ENCODE measurements at regions not wholly inside any gene's neighbourhood (a gene's known extent, or its start where the extent isn't known, plus 50 kb on each side); places are given as distances from the start of the nearest gene placed in this dataset.
"Not testable (repeated sequence)": the region's sequence is repeated elsewhere in the genome, so short reads cannot be mapped to it uniquely, and the experiment has no call there.

DNA sequence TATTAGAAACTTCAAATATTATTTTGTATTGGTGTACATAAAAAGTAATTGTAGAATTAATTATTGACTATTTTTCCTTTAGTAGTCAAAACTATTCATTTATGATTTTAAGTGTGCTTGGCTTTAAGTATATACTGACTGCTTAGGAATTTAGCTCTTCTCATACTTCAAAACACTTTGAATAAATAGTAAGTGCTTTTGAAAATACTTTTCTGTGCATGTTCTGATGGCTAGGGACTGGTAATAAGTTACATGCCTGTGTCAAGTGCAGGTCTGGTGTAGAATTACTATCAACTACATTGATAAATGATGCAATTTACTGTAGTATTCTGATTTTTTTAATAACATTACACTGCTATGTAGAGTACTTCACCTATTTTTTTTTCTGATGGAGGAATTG, 397.6 kb upstream of the SGO1 start:
- DNase-seq (ENCODE audit: extremely low spot score) = no peak
- Histone ChIP-seq H3K36me3 (ENCODE audit: insufficient read depth) (no peaks in the 10 kb centered on the region), H3K27ac (ENCODE audit: low read depth) (no peak overlapping the region), H3K4me3 (ENCODE audit: low read depth, low read length) (no peak overlapping the region), H3K4me1 (ENCODE audit: insufficient read depth) (no peaks in the 10 kb centered on the region)

DNA sequence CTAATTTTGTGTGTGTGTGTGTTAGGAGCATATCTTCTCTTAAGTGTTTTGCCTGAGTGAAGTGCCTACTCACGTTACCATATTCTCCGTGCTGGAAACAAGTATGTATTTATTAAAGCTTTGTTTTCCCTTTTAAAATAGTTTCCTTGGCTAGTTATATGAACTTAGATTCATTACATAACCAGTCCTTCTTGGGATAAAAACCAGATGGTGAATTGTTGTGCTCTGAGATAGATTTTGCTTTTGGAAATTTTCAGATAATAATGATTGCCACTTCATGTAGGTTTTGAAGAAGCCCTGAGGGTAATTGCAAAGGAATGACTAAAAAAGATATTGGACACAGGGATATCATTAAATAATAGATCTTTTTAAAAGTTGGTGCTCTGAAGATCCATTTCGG, 390.2 kb upstream of the SGO1 start:
- WGBS = 64% methylated on average over 3 of the region's 3 CpGs
- no peaks in the 10 kb centered on the region for H3K4me1 ChIP-seq (ENCODE audit: insufficient read depth)
- H3K36me3 ChIP-seq (ENCODE audit: insufficient read depth) = no peaks in the 10 kb centered on the region
- no peak overlapping the region for H3K27ac ChIP-seq (ENCODE audit: low read depth)
- no peak overlapping the region for H3K4me3 ChIP-seq (ENCODE audit: low read depth, low read length)
- DNase-seq (ENCODE audit: extremely low spot score) = no peak

DNA sequence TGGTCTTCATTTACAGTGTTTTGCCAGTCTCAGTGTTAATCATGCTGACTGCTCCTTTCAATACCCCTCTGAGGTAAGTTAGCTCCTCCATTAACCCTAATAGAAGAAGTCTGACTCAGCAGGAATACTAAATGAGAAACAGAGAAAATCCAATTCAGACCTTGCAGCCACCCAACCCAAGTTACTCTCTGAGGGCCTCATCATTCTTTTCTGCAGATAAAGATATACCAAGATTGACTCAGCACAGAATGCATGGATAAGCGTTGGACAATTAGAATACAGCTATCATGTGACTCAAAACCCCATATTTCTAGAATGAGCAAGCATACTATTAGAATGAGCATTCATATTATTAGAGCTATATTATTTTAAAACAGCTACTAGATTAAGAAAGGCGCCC, 389.1 kb upstream of the SGO1 start:
- Histone ChIP-seq H3K36me3 (ENCODE audit: insufficient read depth) (no peaks in the 10 kb centered on the region), H3K4me3 (ENCODE audit: low read depth, low read length) (no peak overlapping the region), H3K27ac (ENCODE audit: low read depth) (no peak overlapping the region), H3K4me1 (ENCODE audit: insufficient read depth) (no peaks in the 10 kb centered on the region)
- 85% methylated on average over 2 of the region's 2 CpGs for WGBS
- no peak for DNase-seq (ENCODE audit: extremely low spot score)

DNA sequence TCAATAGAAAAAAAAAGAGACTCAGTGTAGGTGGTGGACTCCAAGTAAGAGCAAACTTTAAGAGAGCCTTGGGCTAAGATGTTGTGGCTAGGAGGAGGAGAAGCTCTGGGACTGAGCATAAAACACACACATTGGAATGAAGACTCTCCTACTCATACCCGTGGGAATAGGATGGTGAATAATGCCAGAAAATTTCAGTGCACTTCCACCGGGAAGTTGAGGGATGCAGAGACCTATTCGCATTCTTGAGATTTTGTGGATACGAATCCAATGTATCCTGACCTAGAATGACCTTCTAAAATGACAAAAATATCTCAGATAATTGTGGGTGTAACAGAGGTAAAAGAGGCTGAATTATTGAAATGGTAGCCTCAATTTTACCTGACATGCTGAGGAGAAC, 388.7 kb upstream of the SGO1 start:
- WGBS = 75% methylated on average over 4 of the region's 4 CpGs

DNA sequence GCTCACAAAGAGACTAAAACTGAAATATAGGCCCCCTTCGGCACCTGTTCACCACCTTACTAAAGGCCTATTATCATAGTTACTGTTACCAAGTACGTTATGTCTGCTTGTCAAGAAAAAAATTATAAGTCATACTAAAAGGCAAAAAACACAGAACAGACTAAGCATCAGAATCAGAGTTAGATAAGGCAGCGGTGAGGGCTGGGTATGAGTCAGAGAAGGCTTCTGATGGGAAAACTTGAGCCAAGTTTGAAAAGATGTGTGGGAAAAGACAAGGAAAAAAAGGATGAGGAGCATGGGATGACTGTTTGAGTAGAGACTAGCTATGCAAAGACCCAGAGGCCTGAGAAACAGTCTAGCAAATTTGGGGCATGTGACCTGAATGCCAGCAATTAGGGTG, 387.2 kb upstream of the SGO1 start:
- Histone ChIP-seq H3K27ac (ENCODE audit: low read depth) (no peak overlapping the region), H3K4me3 (ENCODE audit: low read depth, low read length) (no peak overlapping the region), H3K36me3 (ENCODE audit: insufficient read depth) (no peaks in the 10 kb centered on the region), H3K4me1 (ENCODE audit: insufficient read depth) (no peaks in the 10 kb centered on the region)
- DNase-seq (ENCODE audit: extremely low spot score) = no peak
- WGBS = 87% methylated on average over 3 of the region's 3 CpGs

More for the DNA sequence above, 388.7 kb upstream of the SGO1 start:
- H3K4me3 ChIP-seq (ENCODE audit: low read depth, low read length) = no peak overlapping the region
- DNase-seq (ENCODE audit: extremely low spot score) = no peak
- no peaks in the 10 kb centered on the region for H3K36me3 ChIP-seq (ENCODE audit: insufficient read depth)
- H3K27ac ChIP-seq (ENCODE audit: low read depth) = no peak overlapping the region
- H3K4me1 ChIP-seq (ENCODE audit: insufficient read depth) = no peaks in the 10 kb centered on the region

DNA sequence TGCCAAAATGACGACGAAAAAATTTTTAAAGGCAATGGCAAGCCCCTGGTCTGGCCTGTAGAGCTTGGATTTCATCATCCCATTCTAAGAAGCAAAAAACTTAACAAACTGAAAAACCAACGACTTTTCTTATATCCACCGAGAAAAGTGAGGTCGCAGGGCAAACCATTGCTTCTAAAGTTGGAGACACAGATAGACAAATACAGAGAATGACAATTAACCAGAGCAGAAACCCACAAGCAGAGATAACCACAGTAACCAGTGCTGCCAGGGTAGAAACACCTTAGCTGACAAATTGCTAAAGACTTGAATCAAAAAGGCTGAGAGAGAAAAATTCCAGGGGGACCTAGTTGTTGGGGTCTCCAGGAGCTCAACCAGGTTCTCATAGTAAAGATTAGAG, 386.5 kb upstream of the SGO1 start:
- Histone ChIP-seq H3K27ac (ENCODE audit: low read depth) (no peak overlapping the region), H3K36me3 (ENCODE audit: insufficient read depth) (no peaks in the 10 kb centered on the region), H3K4me1 (ENCODE audit: insufficient read depth) (no peaks in the 10 kb centered on the region), H3K4me3 (ENCODE audit: low read depth, low read length) (no peak overlapping the region)
- DNase-seq (ENCODE audit: extremely low spot score) = no peak
- 93% methylated on average over 5 of the region's 5 CpGs for WGBS

DNA sequence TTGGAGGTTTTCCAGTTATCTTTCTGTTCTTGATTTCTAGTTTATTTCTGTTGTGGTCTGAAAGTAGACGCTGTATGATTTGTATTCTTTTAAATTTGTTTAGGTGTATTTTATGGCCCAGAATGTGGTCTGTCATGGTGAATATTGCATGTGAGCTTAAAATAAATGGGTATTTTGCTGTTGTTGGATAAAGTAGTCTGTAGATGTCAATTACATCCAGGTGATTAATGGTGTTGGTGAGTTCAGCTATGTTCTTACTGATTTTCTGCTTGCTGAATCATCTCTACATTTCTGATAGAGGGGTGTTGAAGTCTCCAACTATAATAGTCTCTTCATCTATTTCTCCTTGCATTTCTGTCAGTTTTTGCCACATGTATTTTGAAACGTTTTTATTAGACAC, 383.3 kb upstream of the SGO1 start:
- H3K27ac ChIP-seq (ENCODE audit: low read depth) = no peak overlapping the region
- no peaks in the 10 kb centered on the region for H3K36me3 ChIP-seq (ENCODE audit: insufficient read depth)
- WGBS = 19% methylated on average over 2 of the region's 2 CpGs
- H3K4me3 ChIP-seq (ENCODE audit: low read depth, low read length) = no peak overlapping the region
- no peaks in the 10 kb centered on the region for H3K4me1 ChIP-seq (ENCODE audit: insufficient read depth)
- DNase-seq (ENCODE audit: extremely low spot score) = no peak

DNA sequence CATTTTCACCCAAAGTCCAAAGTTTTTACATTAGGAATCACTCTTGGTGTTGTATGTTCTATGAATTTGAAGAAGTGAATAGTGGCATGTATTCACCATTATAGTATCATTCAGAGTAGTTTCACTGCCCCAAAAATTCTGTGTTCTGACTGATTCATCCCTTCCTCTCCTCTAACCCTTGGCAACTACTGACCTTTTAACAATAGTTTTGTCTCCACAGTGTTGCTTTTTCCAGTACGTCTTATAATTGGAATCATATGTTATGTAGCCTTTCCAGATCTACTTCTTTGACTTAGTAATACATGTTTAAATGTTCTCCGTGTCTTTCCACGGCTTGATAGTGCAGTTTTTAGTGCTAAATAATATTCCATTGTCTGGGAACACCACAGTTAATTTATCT, 379.0 kb upstream of the SGO1 start:
- Histone ChIP-seq H3K27ac (ENCODE audit: low read depth) (no peak overlapping the region), H3K36me3 (ENCODE audit: insufficient read depth) (no peaks in the 10 kb centered on the region), H3K4me3 (ENCODE audit: low read depth, low read length) (no peak overlapping the region), H3K4me1 (ENCODE audit: insufficient read depth) (no peaks in the 10 kb centered on the region)
- WGBS = 84% methylated on average over 3 of the region's 3 CpGs
- DNase-seq (ENCODE audit: extremely low spot score) = no peak

DNA sequence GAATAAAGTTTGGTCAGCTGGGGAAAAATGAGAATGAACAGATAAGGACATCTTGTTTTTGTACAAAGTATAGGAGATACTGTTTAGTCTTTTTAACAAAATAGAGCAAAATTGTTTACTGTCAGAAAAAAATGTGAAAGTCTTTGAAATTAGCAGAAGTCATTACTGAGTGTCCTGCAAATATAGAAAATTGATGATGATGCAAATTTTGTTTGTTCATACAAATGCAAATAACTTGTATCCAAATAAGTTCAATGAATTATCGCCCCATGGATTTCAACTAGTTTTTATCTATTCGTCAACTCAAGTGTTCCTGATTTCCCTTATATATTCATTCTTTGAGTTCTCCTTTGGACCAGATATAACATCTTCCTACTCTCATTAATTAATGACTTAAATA, 378.0 kb upstream of the SGO1 start:
- DNase-seq (ENCODE audit: extremely low spot score) = no peak
- H3K4me1 ChIP-seq (ENCODE audit: insufficient read depth) = no peaks in the 10 kb centered on the region
- no peaks in the 10 kb centered on the region for H3K36me3 ChIP-seq (ENCODE audit: insufficient read depth)
- H3K4me3 ChIP-seq (ENCODE audit: low read depth, low read length) = no peak overlapping the region
- WGBS = 99% methylated on average over 2 of the region's 2 CpGs
- no peak overlapping the region for H3K27ac ChIP-seq (ENCODE audit: low read depth)

DNA sequence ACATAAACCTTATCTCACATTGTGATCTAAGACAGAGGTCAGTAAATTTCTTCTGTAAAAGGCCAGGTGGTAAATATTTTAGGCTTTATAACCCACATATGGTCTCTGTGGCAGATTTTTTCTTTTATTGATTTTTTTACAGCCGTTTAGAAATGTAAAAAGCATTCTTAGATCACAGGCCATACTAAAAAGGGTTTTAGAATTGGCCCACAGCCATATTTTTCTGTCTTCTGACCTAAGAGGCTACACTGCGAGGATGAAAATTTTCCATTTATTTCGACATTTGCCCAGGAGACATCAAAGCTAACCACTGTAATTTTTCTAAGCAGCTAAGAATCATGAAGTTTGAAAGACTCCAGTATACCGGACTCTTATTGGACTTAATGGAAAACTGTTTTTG, 377.2 kb upstream of the SGO1 start:
- WGBS = 46% methylated on average over 4 of the region's 4 CpGs
- no peak overlapping the region for H3K4me3 ChIP-seq (ENCODE audit: low read depth, low read length)
- H3K4me1 ChIP-seq (ENCODE audit: insufficient read depth) = no peaks in the 10 kb centered on the region
- DNase-seq (ENCODE audit: extremely low spot score) = no peak
- H3K36me3 ChIP-seq (ENCODE audit: insufficient read depth) = no peaks in the 10 kb centered on the region
- no peak overlapping the region for H3K27ac ChIP-seq (ENCODE audit: low read depth)

DNA sequence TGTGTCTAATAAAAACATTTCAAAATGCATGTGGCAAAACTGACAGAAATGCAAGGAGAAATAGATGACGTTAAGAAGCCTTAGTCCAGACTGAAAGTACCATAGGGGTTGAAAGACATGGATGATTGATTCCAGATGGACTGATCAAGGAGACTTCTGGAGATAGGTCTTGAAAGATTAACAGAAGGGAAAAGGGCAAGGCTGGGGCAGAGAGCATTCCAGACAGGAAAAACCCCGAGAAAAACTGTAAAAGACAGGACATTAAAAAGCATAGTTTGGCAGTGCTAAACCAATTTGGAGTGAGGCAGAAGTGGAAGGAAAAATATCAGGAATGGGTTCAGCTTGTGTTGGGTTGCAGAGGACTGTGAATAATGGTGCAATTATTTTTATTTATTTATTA, 375.2 kb upstream of the SGO1 start:
- no peaks in the 10 kb centered on the region for H3K4me1 ChIP-seq (ENCODE audit: insufficient read depth)
- no peaks in the 10 kb centered on the region for H3K36me3 ChIP-seq (ENCODE audit: insufficient read depth)
- H3K27ac ChIP-seq (ENCODE audit: low read depth) = no peak overlapping the region
- no peak for DNase-seq (ENCODE audit: extremely low spot score)
- WGBS = 52% methylated on average over 2 of the region's 2 CpGs
- no peak overlapping the region for H3K4me3 ChIP-seq (ENCODE audit: low read depth, low read length)

DNA sequence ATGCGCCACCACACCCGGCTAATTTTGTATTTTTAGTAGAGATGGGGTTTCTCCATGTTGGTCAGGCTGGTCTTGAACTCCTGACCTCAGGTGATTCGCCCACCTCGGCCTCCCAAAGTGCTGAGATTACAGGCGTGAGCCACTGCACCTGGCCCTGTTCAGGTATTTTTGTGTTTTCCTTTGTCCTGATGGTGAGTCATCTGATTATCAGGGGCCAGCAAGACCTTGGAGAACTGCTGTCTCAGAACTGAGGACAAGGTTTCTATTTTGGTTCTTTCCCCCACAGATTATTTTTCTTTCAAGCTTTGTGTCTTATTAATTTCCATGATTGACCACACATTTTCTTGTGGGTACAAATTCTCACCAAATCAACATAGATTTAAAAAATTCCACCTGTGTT, 374.4 kb upstream of the SGO1 start:
- not testable (repeated sequence) for H3K4me1 ChIP-seq (ENCODE audit: insufficient read depth); H3K27ac ChIP-seq (ENCODE audit: low read depth); H3K36me3 ChIP-seq (ENCODE audit: insufficient read depth); H3K4me3 ChIP-seq (ENCODE audit: low read depth, low read length); DNase-seq (ENCODE audit: extremely low spot score)
- 97% methylated on average over 5 of the region's 5 CpGs for WGBS

DNA sequence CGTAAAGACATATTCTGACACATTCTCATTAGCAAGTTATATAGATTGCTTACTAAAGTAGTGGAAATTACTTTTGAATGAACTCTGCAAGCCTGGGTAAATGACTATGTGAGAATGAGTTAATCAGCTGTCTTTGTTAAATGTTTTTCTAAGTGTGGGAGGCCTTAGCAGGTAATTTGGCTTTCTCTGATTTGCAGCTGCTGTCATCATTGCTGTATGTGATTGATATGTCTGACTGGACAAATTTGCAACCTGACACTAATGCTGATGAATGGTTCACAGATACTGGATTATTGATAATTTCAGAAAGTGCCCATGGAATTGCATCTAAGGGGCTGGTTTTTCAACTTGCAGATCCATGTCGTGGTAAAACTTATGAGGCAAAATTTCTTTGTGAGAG, 372.2 kb upstream of the SGO1 start:
- H3K4me1 ChIP-seq (ENCODE audit: insufficient read depth) = no peaks in the 10 kb centered on the region
- WGBS = 88% methylated on average over 2 of the region's 2 CpGs
- H3K27ac ChIP-seq (ENCODE audit: low read depth) = no peak overlapping the region
- H3K4me3 ChIP-seq (ENCODE audit: low read depth, low read length) = no peak overlapping the region
- H3K36me3 ChIP-seq (ENCODE audit: insufficient read depth) = no peaks in the 10 kb centered on the region
- DNase-seq (ENCODE audit: extremely low spot score) = no peak

DNA sequence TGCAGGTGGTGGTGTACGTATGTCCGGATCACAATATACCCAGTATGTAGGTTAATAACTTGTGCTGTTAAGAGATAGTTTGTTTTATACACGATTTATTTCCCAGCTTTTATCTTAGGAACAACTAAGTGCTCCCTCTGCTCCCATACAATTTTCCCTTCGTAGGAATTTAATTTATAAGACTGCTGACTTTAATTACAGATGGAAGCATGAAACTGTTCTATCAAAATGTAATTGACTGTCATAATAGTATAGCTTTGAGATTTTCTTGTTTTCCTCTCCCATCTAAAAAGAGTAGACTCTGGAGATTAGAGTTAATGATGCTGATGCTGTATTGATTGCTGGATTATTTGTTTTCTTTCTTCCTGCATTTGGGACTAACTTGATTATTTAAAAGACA, 370.7 kb upstream of the SGO1 start:
- WGBS = 82% methylated on average over 4 of the region's 4 CpGs
- no peak for DNase-seq (ENCODE audit: extremely low spot score)
- Histone ChIP-seq H3K27ac (ENCODE audit: low read depth) (no peak overlapping the region), H3K4me1 (ENCODE audit: insufficient read depth) (no peaks in the 10 kb centered on the region), H3K36me3 (ENCODE audit: insufficient read depth) (no peaks in the 10 kb centered on the region), H3K4me3 (ENCODE audit: low read depth, low read length) (no peak overlapping the region)

DNA sequence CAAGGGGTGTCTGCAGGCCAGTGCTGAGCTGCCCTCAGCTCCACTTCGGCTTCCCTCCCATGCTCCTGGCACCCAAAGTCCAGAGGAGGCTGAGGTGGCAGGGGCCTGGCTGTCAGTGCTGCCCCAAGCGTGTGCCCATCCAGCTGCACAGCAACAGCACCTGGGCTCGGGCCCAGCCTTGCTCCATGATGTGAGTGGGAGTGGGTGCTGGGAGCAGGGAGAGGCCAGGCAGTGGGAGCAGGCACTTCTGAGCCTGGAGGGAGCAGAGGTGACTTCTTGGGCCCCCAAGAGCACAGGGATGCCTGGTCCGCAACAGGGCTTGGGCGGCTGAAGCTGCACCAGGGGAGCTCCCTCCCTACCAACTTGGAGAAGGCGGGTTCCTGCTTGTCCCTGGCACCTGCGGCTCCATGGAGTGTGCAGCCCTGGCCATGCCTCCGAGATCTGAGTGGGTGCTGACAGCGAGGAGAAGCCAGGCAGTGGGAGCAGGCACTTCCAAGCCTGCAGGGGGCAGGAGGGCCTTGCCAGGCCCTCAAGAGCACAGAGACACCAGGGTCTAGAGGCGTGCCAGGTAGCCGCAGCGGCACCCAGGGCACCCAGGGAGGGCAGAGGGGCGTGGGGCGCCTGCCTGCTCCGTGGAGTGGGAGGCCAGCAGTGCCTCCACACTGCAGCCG, 366.7 kb upstream of the SGO1 start:
- no peak for DNase-seq (ENCODE audit: extremely low spot score)
- 94% methylated on average over 16 of the region's 16 CpGs for WGBS
- H3K4me1 ChIP-seq (ENCODE audit: insufficient read depth) = no peaks in the 10 kb centered on the region
- H3K4me3 ChIP-seq (ENCODE audit: low read depth, low read length) = no peak overlapping the region
- no peaks in the 10 kb centered on the region for H3K36me3 ChIP-seq (ENCODE audit: insufficient read depth)
- no peak overlapping the region for H3K27ac ChIP-seq (ENCODE audit: low read depth)

All from urinary bladder (tissue), 3 donors.